Panc1 (cell line): ENCODE measurements at regions not wholly inside any gene's neighbourhood (a gene's known extent, or its start where the extent isn't known, plus 50 kb on each side); places are given as distances from the start of the nearest gene placed in this dataset.

Source experiments
- ATAC-seq: fragments of 200-7000 bp; cut with Tn5 transposase; 2 replicates; pipeline ENCODE4 v1.9.1; 2020; ENCODE audit warnings: mild to moderate bottlenecking, moderate library complexity
- BruUV-seq: library from RNA; stranded (reverse); fragments of 400-500 nt; replicated peaks from 2 replicates; lab custom pipeline; 2021; lab: Mats Ljungman, UMichigan
- CTCF ChIA-PET: fragments of 300-600 bp; sonication (Branson Sonifier 250); formaldehyde crosslinking; loops from one replicate; lab custom pipeline; 2022; ENCODE audit warnings: antibody characterized with exemption; lab: Charles Lee
- POLR2A ChIA-PET: fragments of 300-600 bp; sonication (Branson Sonifier 250); formaldehyde crosslinking; loops from one replicate; lab custom pipeline; 2022; ENCODE audit warnings: antibody characterized with exemption; lab: Charles Lee
- DNase-seq: peaks from one replicate; pipeline ENCODE4 v3.0.0-alpha.2; 2010; ENCODE audit warnings: low read depth, low spot score
- H3K27ac ChIP-seq: 2 replicates; pipeline ENCODE4 v1.5.1; 2011; ENCODE audit warnings: mild to moderate bottlenecking, low read length, inconsistent platforms
- H3K27me3 ChIP-seq: fragments of 200-500 bp; sonication (Bioruptor generic); 2 replicates; pipeline ENCODE4 v1.6.0; 2014; ENCODE audit warnings: low read length, inconsistent platforms; ENCODE audit not compliant: control insufficient read depth, insufficient read depth
- H3K36me3 ChIP-seq: fragments of 200-500 bp; sonication (Bioruptor generic); 2 replicates; pipeline ENCODE4 v1.5.1; 2014; ENCODE audit warnings: inconsistent platforms, mild to moderate bottlenecking, low read length, moderate library complexity; ENCODE audit not compliant: control insufficient read depth, insufficient read depth
- H3K4me1 ChIP-seq: 2 replicates; pipeline ENCODE4 v1.5.1; 2011; ENCODE audit warnings: inconsistent platforms, mild to moderate bottlenecking, low read length, moderate library complexity; ENCODE audit not compliant: control insufficient read depth, insufficient read depth
- H3K4me3 ChIP-seq, 2 experiments: 2 replicates each; pipeline ENCODE4 v1.5.1; 2011 to 2012; ENCODE audit warnings: low read depth in 2 of 2, low read length in 2 of 2, mild to moderate bottlenecking in 2 of 2, inconsistent platforms in 1 of 2, moderate library complexity in 1 of 2
- H3K9me3 ChIP-seq: fragments of 200-500 bp; sonication (Bioruptor generic); 2 replicates; pipeline ENCODE4 v1.5.1; 2014; ENCODE audit warnings: low read depth, mild to moderate bottlenecking, inconsistent platforms, low read length, moderate library complexity; ENCODE audit not compliant: control insufficient read depth, insufficient read depth
- POLR2AphosphoS5 ChIP-seq: IDR thresholded peaks from 2 replicates; pipeline ENCODE4 v1.6.1; 2012; ENCODE audit warnings: mild to moderate bottlenecking, low read depth, low read length, moderate library complexity
- SIN3A ChIP-seq: IDR thresholded peaks from 2 replicates; pipeline ENCODE4 v1.6.1; 2012; ENCODE audit warnings: low read depth, mild to moderate bottlenecking, low read length, moderate library complexity, borderline replicate concordance; ENCODE audit not compliant: insufficient read depth
- TCF7L2 ChIP-seq: IDR thresholded peaks from 2 replicates; pipeline ENCODE4 v1.6.1; 2011; ENCODE audit warnings: mild to moderate bottlenecking, low read depth, low read length, inconsistent platforms
- in situ Hi-C: cut with HindIII; loops from 2 replicates; pipeline ENCODE4 v1.10.0; 2016; ENCODE audit warnings: low sequenced_read_pairs, low pct_unique_long_range_greater_than_20kb
- intact Hi-C: fragments of 100-400 bp; cut with micrococcal nuclease; formaldehyde crosslinking; loops from one replicate; pipeline ENCODE4 v1.10.0; 2022; ENCODE audit not compliant: unreplicated experiment
- TF ChIP-seq, protein P1 (sequence below), 2 experiments: IDR thresholded peaks; 2 replicates each; pipeline ENCODE4 v1.6.1; 2011 to 2012; ENCODE audit warnings: low read depth in 2 of 2, control low read depth in 1 of 2, low read length in 1 of 2, mild to moderate bottlenecking in 1 of 2, moderate library complexity in 1 of 2; ENCODE audit not compliant: insufficient read depth in 1 of 2

DNA sequence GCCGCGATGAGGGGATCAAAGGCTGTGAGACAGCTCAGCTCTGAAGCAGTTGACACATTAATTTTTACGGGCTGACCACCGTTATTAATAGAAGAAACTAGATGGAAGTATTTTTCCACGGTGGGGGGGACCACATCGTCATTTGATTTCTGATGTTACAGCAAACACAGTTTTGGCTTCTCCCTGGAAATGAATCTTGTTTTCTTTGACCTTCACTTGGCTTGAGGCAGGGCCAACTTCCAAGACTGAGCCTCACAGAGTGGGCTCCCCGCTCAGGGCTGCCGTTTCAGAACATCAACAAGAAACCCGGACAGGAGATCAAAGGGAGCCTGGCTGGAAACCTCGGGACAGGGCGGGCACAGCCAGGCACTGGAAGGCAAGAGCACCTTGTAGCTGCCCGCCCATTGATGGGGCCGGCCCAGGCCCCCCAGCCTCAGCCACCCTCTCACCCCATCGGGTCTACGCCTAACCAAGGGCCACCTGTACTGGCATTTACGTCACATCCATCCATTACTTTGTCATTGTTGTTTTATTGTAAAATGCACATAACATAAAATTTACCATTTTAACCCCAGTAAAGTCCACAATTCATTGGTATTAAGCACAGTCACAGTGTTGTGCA, 124.6 kb downstream of the C16orf95 start:
- ChIA-PET CTCF (no interaction called here), POLR2A (no interaction called here)
- no peaks in the 10 kb centered on the region for H3K27me3 ChIP-seq
- H3K4me1 ChIP-seq = no peaks in the 10 kb centered on the region
- TF ChIP-seq, protein P1, sequence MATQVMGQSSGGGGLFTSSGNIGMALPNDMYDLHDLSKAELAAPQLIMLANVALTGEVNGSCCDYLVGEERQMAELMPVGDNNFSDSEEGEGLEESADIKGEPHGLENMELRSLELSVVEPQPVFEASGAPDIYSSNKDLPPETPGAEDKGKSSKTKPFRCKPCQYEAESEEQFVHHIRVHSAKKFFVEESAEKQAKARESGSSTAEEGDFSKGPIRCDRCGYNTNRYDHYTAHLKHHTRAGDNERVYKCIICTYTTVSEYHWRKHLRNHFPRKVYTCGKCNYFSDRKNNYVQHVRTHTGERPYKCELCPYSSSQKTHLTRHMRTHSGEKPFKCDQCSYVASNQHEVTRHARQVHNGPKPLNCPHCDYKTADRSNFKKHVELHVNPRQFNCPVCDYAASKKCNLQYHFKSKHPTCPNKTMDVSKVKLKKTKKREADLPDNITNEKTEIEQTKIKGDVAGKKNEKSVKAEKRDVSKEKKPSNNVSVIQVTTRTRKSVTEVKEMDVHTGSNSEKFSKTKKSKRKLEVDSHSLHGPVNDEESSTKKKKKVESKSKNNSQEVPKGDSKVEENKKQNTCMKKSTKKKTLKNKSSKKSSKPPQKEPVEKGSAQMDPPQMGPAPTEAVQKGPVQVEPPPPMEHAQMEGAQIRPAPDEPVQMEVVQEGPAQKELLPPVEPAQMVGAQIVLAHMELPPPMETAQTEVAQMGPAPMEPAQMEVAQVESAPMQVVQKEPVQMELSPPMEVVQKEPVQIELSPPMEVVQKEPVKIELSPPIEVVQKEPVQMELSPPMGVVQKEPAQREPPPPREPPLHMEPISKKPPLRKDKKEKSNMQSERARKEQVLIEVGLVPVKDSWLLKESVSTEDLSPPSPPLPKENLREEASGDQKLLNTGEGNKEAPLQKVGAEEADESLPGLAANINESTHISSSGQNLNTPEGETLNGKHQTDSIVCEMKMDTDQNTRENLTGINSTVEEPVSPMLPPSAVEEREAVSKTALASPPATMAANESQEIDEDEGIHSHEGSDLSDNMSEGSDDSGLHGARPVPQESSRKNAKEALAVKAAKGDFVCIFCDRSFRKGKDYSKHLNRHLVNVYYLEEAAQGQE (IDR thresholded peaks at IDR 0.05; ENCODE audit: insufficient read depth in 1 of 2, low read depth in 2 of 2, low read length in 1 of 2) = no peak
- TF ChIP-seq POLR2AphosphoS5 (no peak), TCF7L2 (no peak), SIN3A (no peak)
- peaks cover 9% of the 10 kb centered on the region; the same call in 1 of the 2 replicates for H3K9me3 ChIP-seq
- in situ Hi-C loops = no loop called here
- H3K4me3 ChIP-seq = no peak overlapping the region
- no peak overlapping the region for H3K27ac ChIP-seq
- intact Hi-C loops = no loop called here
- H3K36me3 ChIP-seq = no peaks in the 10 kb centered on the region
- ATAC-seq = no peak
- DNase-seq = no peak
- no TSS peak for BruUV-seq

DNA sequence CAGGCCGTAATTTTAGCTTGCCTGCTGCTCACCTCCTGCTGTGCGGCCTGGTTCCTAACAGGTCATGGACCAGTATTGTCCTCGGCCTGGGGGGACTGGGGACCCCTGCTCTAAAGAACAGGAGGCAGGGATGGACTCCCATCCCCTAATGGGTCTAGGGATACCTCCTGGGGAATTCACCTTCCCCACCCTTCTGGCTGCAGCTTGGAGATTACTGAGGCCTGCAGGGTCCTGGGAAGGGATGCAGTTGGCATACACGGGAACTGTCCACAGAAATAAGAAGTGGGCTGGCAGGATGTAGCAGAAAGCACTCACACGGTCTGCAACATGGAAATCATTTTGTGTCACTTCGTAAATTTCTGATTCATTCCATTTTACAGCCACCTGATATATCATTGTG, 123.0 kb downstream of the C16orf95 start:
- H3K9me3 ChIP-seq = peaks cover 9% of the 10 kb centered on the region; the same call in 1 of the 2 replicates
- H3K27me3 ChIP-seq = no peaks in the 10 kb centered on the region
- no peak for ATAC-seq
- CTCF ChIA-PET = no interaction called here
- no peak overlapping the region for H3K27ac ChIP-seq
- POLR2A ChIA-PET = interaction anchor here (0.5 kb wide), 1 partner anchor 177 kb away, joined by 3 read pairs; no protein-coding TSS in a partner anchor
- H3K4me3 ChIP-seq = no peak overlapping the region
- intact Hi-C loops (no loop called here), in situ Hi-C loops (no loop called here)
- no peaks in the 10 kb centered on the region for H3K4me1 ChIP-seq
- no TSS peak for BruUV-seq
- TF ChIP-seq, protein P1 (IDR thresholded peaks at IDR 0.05; ENCODE audit: insufficient read depth in 1 of 2, low read depth in 2 of 2, low read length in 1 of 2) = no peak
- TF ChIP-seq POLR2AphosphoS5 = no peak
- no peak for TF ChIP-seq SIN3A
- TF ChIP-seq TCF7L2 = no peak
- no peak for DNase-seq
- H3K36me3 ChIP-seq = no peaks in the 10 kb centered on the region
